Heart left ventricle (tissue), 16 donors: ENCODE measurements at regions not wholly inside any gene's neighbourhood (a gene's known extent, or its start where the extent isn't known, plus 50 kb on each side); places are given as distances from the start of the nearest gene placed in this dataset.

Experiments used
- ATAC-seq, 4 donors: fragments of 200-7000 bp; cut with Tn5 transposase; one replicate each; pipeline ENCODE4 v1.9.1; 2020 to 2022; ENCODE audit warnings: moderate library complexity in 4 of 4, mild to moderate bottlenecking in 3 of 4, moderate number of reproducible peaks in 1 of 4
- DNase-seq, 5 donors: peaks; one replicate each; pipeline ENCODE4 v3.0.0-alpha.2; 2020
- H3K27ac ChIP-seq, 12 donors: fragments of 200-600 bp; sonication (generic) in 4 of 12; one replicate each; pipeline versions ENCODE4 v1.5.0 to v1.8.0; 2016 to 2022; ENCODE audit warnings: mild to moderate bottlenecking in 2 of 12
- H3K27me3 ChIP-seq, 9 donors: fragments of 200-600 bp; sonication (generic) in 2 of 9; one replicate each; pipeline versions ENCODE4 v1.5.1 to v1.8.0; 2016 to 2022; ENCODE audit warnings: mild to moderate bottlenecking in 3 of 9
- H3K36me3 ChIP-seq, 9 donors: fragments of 200-600 bp; sonication (generic) in 2 of 9; one replicate each; pipeline versions ENCODE4 v1.5.0 to v1.8.0; 2018 to 2022; ENCODE audit warnings: mild to moderate bottlenecking in 2 of 9
- H3K4me1 ChIP-seq, 12 donors: fragments of 200-600 bp; sonication (generic) in 4 of 12; one replicate each; pipeline versions ENCODE4 v1.5.0 to v1.8.0; 2016 to 2022; ENCODE audit warnings: mild to moderate bottlenecking in 3 of 12
- H3K4me3 ChIP-seq, 12 donors: fragments of 200-600 bp; sonication (generic) in 4 of 12; one replicate each; pipeline versions ENCODE4 v1.5.0 to v1.8.0; 2017 to 2022; ENCODE audit warnings: mild to moderate bottlenecking in 9 of 12, moderate library complexity in 4 of 12
- H3K9me3 ChIP-seq, 12 donors: fragments of 200-600 bp; sonication (generic) in 4 of 12; one replicate each; pipeline versions ENCODE4 v1.5.0 to v1.8.0; 2016 to 2022; ENCODE audit warnings: mild to moderate bottlenecking in 1 of 12
- CTCF ChIP-seq, 12 donors: fragments of 200-600 bp; sonication (generic) in 4 of 12; IDR thresholded peaks; one replicate each; pipeline versions ENCODE4 v1.5.0 to v1.8.0; 2018 to 2022; ENCODE audit warnings: antibody characterized with exemption in 12 of 12, mild to moderate bottlenecking in 5 of 12
- POLR2A ChIP-seq, 2 donors: fragments of 450-650 bp; IDR thresholded peaks; one replicate each; pipeline ENCODE4 v1.6.1; 2017; ENCODE audit warnings: antibody characterized with exemption in 2 of 2, mild to moderate bottlenecking in 2 of 2, moderate library complexity in 2 of 2
- WGBS, 4 donors: extraction: QIAGEN DNeasy Blood & Tissue Kit in 2 of 4; methylation state at CpG; one replicate each; pipeline versions ENCODE4 v1.1.5 to v1.1.7; 2013 to 2018; 5-methylcytosine and 5-hydroxymethylcytosine counted together
- intact Hi-C, 10 donors: fragments of 100-400 bp; cut with DNase I; formaldehyde crosslinking; loops; one replicate each; pipeline versions ENCODE4 v1.11.1 to v1.14.2; 2022
- donor health status: ischemic (EF 13 %, LVEDD 7.1; RV severe dilation, severe dysfunction).
- donor health status: healthy with polysubstance abuse.
- donor health status: DM: no; HTN: yes; CAD: no.
- donor health status: DM: no; HTN: no; CAD: no.
- donor health status: ischemic (EF 25% LVEDD 6.9; RV normal size, moderate dysfunction).
- donor health status: ischemic (EF 25% LVEDD 5.7; RV mildly dilated, moderate dysfunction).
- donor health status: healthy.
- donor health status: DM: yes; HTN: yes; CAD: no.
- donor health status: ischemic (EF 35%, LVEDD 5.7; RV mildly dilated, moderate dysfunction).
- donor health status: nonischemic (EF 11% LVEDD 7.7; RV severe dilation, severe dysfunction).
- donor health status: DM: yes; HTN: yes; CAD: no.
- donor health status: PGD.
- donor health status: ischemic (EF 29% LVEDD 5.4; RV normal size, mild dysfunction).
- donor health status: nonischemic (EF 23%, LVEDD 6.1; RV moderate dilation, normal function).

DNA sequence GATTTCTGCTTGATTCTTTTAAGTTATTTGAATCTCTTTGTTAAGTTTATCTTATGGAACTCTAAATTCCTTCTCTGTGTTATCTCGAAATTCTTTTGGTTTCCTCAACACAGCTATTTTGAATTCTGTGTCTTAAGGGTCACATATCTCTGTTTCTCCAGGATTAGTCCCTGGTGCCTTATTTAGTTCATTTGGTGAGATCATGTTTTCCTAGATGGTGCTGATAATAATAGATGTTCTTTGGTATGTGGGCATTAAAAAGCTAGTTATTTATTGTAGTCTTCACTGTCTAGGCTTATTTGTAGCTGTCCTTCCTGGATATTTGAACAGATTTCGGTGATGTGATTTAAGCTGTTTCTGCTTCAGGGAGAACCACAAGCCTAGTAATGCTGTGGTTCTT is 615.6 kb upstream of the NECTIN3 start:
- ATAC-seq (no peak), DNase-seq (no peak)
- 62 to 75% (median 70%) methylated on average over 2 of the region's 2 CpGs for WGBS, 4 donors
- intact Hi-C loops, result no loop called here
- no peak for TF ChIP-seq POLR2A (IDR thresholded peaks at IDR 0.05)
- no peak for TF ChIP-seq CTCF (IDR thresholded peaks at IDR 0.05)
- Histone ChIP-seq H3K4me1 (no peaks in the 10 kb centered on the region), H3K27ac (no peak overlapping the region), H3K9me3 (peaks cover 0 to 24% (median 0%) of the 10 kb centered on the region in 12 donors), H3K36me3 (no peaks in the 10 kb centered on the region), H3K27me3 (no peaks in the 10 kb centered on the region), H3K4me3 (no peak overlapping the region)

- DNase-seq, result no peak
- no peak for TF ChIP-seq POLR2A (IDR thresholded peaks at IDR 0.05)
- 77 to 87% (median 82%) methylated on average over 4 of the region's 4 CpGs for WGBS, 4 donors
- ATAC-seq, result no peak
- peaks cover 0 to 24% (median 0%) of the 10 kb centered on the region in 12 donors for H3K9me3 ChIP-seq
- H3K27me3 ChIP-seq, result no peaks in the 10 kb centered on the region
- no peak overlapping the region for H3K27ac ChIP-seq
- no peaks in the 10 kb centered on the region for H3K4me1 ChIP-seq
- no peak overlapping the region for H3K4me3 ChIP-seq
- intact Hi-C loops, result no loop called here
- H3K36me3 ChIP-seq, result no peaks in the 10 kb centered on the region
Observed at GRCh38 chr3:110456438-110457138, 615.0 kb upstream of the NECTIN3 start.

- Histone ChIP-seq H3K27me3 (no peaks in the 10 kb centered on the region), H3K27ac (no peak overlapping the region), H3K9me3 (peaks cover 0 to 24% (median 0%) of the 10 kb centered on the region in 12 donors), H3K36me3 (no peaks in the 10 kb centered on the region), H3K4me1 (no peaks in the 10 kb centered on the region), H3K4me3 (no peak overlapping the region)
- DNase-seq (no peak), ATAC-seq (no peak)
- intact Hi-C loops, result no loop called here
- WGBS, 4 donors, result 46 to 67% (median 59%) methylated on average over 5 of the region's 5 CpGs
- TF ChIP-seq POLR2A (IDR thresholded peaks at IDR 0.05), result no peak
- no peak for TF ChIP-seq CTCF (IDR thresholded peaks at IDR 0.05)
Observed at GRCh38 chr3:110457508-110457907, 614.1 kb upstream of the NECTIN3 start.

GRCh38 chr3:110459021-110459420 is 612.6 kb upstream of the NECTIN3 start:
- Histone ChIP-seq H3K4me1 (no peaks in the 10 kb centered on the region), H3K9me3 (peaks cover 0 to 24% (median 0%) of the 10 kb centered on the region in 12 donors), H3K36me3 (no peaks in the 10 kb centered on the region), H3K4me3 (no peak overlapping the region), H3K27ac (no peak overlapping the region), H3K27me3 (no peaks in the 10 kb centered on the region)
- ATAC-seq (no peak), DNase-seq (no peak)
- 26 to 36% (median 31%) methylated on average over 2 of the region's 2 CpGs for WGBS, 4 donors
- intact Hi-C loops, result no loop called here
- TF ChIP-seq POLR2A (IDR thresholded peaks at IDR 0.05) (no peak), CTCF (IDR thresholded peaks at IDR 0.05) (no peak)

- DNase-seq (no peak), ATAC-seq (no peak)
- no peak for TF ChIP-seq CTCF (IDR thresholded peaks at IDR 0.05)
- TF ChIP-seq POLR2A (IDR thresholded peaks at IDR 0.05), result no peak
- Histone ChIP-seq H3K4me1 (no peaks in the 10 kb centered on the region), H3K9me3 (no peaks in the 10 kb centered on the region), H3K36me3 (no peaks in the 10 kb centered on the region), H3K4me3 (no peak overlapping the region), H3K27me3 (no peaks in the 10 kb centered on the region), H3K27ac (no peak overlapping the region)
- WGBS, 4 donors, result 60 to 64% (median 63%) methylated on average over 3 of the region's 3 CpGs
- intact Hi-C loops, result no loop called here
Observed at GRCh38 chr3:110470310-110470709, 601.3 kb upstream of the NECTIN3 start.
